ENCODE measurements at regions not wholly inside any gene's neighbourhood (a gene's known extent, or its start where the extent isn't known, plus 50 kb on each side); places are given as distances from the start of the nearest gene placed in this dataset.

- TF ChIP-seq CTCF (IDR thresholded peaks at IDR 0.05) (no peak), POLR2A (IDR thresholded peaks at IDR 0.05) (no peak)
Measured at GRCh38 chr4:58957711-58958110, 1847.5 kb upstream of the IGFBP7 start.

Data from heart left ventricle (tissue), 13 donors.